Heart left ventricle (tissue), 16 donors: ENCODE measurements at regions not wholly inside any gene's neighbourhood (a gene's known extent, or its start where the extent isn't known, plus 50 kb on each side); places are given as distances from the start of the nearest gene placed in this dataset.

Experiments
- ATAC-seq, 4 donors: fragments of 200-7000 bp; cut with Tn5 transposase; one replicate each; pipeline ENCODE4 v1.9.1; 2020 to 2022; ENCODE audit warnings: moderate library complexity in 4 of 4, mild to moderate bottlenecking in 3 of 4, moderate number of reproducible peaks in 1 of 4
- DNase-seq, 5 donors: peaks; one replicate each; pipeline ENCODE4 v3.0.0-alpha.2; 2020
- H3K27ac ChIP-seq, 12 donors: fragments of 200-600 bp; sonication (generic) in 4 of 12; one replicate each; pipeline versions ENCODE4 v1.5.0 to v1.8.0; 2016 to 2022; ENCODE audit warnings: mild to moderate bottlenecking in 2 of 12
- H3K27me3 ChIP-seq, 9 donors: fragments of 200-600 bp; sonication (generic) in 2 of 9; one replicate each; pipeline versions ENCODE4 v1.5.1 to v1.8.0; 2016 to 2022; ENCODE audit warnings: mild to moderate bottlenecking in 3 of 9
- H3K36me3 ChIP-seq, 9 donors: fragments of 200-600 bp; sonication (generic) in 2 of 9; one replicate each; pipeline versions ENCODE4 v1.5.0 to v1.8.0; 2018 to 2022; ENCODE audit warnings: mild to moderate bottlenecking in 2 of 9
- H3K4me1 ChIP-seq, 12 donors: fragments of 200-600 bp; sonication (generic) in 4 of 12; one replicate each; pipeline versions ENCODE4 v1.5.0 to v1.8.0; 2016 to 2022; ENCODE audit warnings: mild to moderate bottlenecking in 3 of 12
- H3K4me3 ChIP-seq, 12 donors: fragments of 200-600 bp; sonication (generic) in 4 of 12; one replicate each; pipeline versions ENCODE4 v1.5.0 to v1.8.0; 2017 to 2022; ENCODE audit warnings: mild to moderate bottlenecking in 9 of 12, moderate library complexity in 4 of 12
- H3K9me3 ChIP-seq, 12 donors: fragments of 200-600 bp; sonication (generic) in 4 of 12; one replicate each; pipeline versions ENCODE4 v1.5.0 to v1.8.0; 2016 to 2022; ENCODE audit warnings: mild to moderate bottlenecking in 1 of 12
- CTCF ChIP-seq, 12 donors: fragments of 200-600 bp; sonication (generic) in 4 of 12; IDR thresholded peaks; one replicate each; pipeline versions ENCODE4 v1.5.0 to v1.8.0; 2018 to 2022; ENCODE audit warnings: antibody characterized with exemption in 12 of 12, mild to moderate bottlenecking in 5 of 12
- POLR2A ChIP-seq, 2 donors: fragments of 450-650 bp; IDR thresholded peaks; one replicate each; pipeline ENCODE4 v1.6.1; 2017; ENCODE audit warnings: antibody characterized with exemption in 2 of 2, mild to moderate bottlenecking in 2 of 2, moderate library complexity in 2 of 2
- whole genome bisulfite sequencing, 4 donors: extraction: QIAGEN DNeasy Blood & Tissue Kit in 2 of 4; methylation state at CpG; one replicate each; pipeline versions ENCODE4 v1.1.5 to v1.1.7; 2013 to 2018; 5-methylcytosine and 5-hydroxymethylcytosine counted together
- intact Hi-C, 10 donors: fragments of 100-400 bp; cut with DNase I; formaldehyde crosslinking; loops; one replicate each; pipeline versions ENCODE4 v1.11.1 to v1.14.2; 2022
- donor health status: ischemic (EF 13 %, LVEDD 7.1; RV severe dilation, severe dysfunction).
- donor health status: healthy with polysubstance abuse.
- donor health status: DM: no; HTN: yes; CAD: no.
- donor health status: DM: no; HTN: no; CAD: no.
- donor health status: ischemic (EF 25% LVEDD 6.9; RV normal size, moderate dysfunction).
- donor health status: ischemic (EF 25% LVEDD 5.7; RV mildly dilated, moderate dysfunction).
- donor health status: healthy.
- donor health status: DM: yes; HTN: yes; CAD: no.
- donor health status: ischemic (EF 35%, LVEDD 5.7; RV mildly dilated, moderate dysfunction).
- donor health status: nonischemic (EF 11% LVEDD 7.7; RV severe dilation, severe dysfunction).
- donor health status: DM: yes; HTN: yes; CAD: no.
- donor health status: PGD.
- donor health status: ischemic (EF 29% LVEDD 5.4; RV normal size, mild dysfunction).
- donor health status: nonischemic (EF 23%, LVEDD 6.1; RV moderate dilation, normal function).

DNA sequence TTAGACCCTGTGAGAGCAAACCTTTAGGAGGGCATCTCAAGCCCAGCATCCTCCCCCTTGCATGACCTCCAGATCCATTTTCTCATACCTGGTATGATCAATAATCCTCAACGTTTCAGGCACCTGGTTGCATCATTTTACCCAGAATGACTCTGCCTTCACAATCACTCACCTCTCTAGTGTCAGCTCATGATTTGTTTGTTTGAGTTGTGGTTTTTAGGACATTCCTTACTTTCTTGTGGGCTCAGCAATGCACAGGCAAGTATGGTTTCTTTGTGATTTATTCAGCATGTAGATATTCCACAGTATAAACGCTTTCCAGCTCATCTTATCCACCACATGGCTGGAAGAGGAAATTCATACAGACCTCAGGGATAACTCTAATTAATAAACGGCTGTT lies 93.6 kb upstream of the CPEB2 start:
- DNase-seq = no peak
- ATAC-seq = no peak
- no peaks in the 10 kb centered on the region for H3K27me3 ChIP-seq
- H3K27ac ChIP-seq = no peak overlapping the region
- intact Hi-C loops = no loop called here
- H3K36me3 ChIP-seq = no peaks in the 10 kb centered on the region
- TF ChIP-seq CTCF (IDR thresholded peaks at IDR 0.05) (no peak), POLR2A (IDR thresholded peaks at IDR 0.05) (no peak)
- H3K9me3 ChIP-seq = no peaks in the 10 kb centered on the region
- 67 to 83% (median 68%) methylated on average over 3 of the region's 3 CpGs for WGBS, 4 donors
- no peaks in the 10 kb centered on the region for H3K4me1 ChIP-seq
- no peak overlapping the region for H3K4me3 ChIP-seq

DNA sequence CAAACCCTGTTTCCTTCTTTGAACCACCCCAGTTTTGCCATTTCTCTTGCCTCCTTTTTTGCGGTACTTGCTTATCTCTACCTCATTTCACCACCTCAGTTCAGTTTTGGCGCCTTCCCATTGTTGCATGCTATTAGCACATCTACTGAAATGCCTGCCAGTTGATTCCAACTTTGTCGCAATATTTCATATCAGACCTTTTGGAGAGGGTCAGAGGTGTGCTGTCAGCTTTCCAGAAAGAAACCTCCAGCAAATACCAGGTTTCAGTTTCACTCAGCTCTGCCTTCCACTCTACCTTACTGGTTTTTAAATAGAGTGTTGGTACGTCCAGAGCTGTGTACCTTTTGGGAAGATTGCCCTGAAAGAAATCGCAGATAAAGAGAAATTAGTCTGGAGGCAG lies 91.9 kb upstream of the CPEB2 start:
- peak in 2 of 4 donors; percentile 54 to 59 for ATAC-seq
- TF ChIP-seq POLR2A (IDR thresholded peaks at IDR 0.05) = no peak
- no peak for TF ChIP-seq CTCF (IDR thresholded peaks at IDR 0.05)
- DNase-seq = no peak
- H3K4me1 ChIP-seq = no peaks in the 10 kb centered on the region
- H3K4me3 ChIP-seq = no peak overlapping the region
- 39 to 63% (median 43%) methylated on average over 5 of the region's 5 CpGs for WGBS, 4 donors
- no peak overlapping the region for H3K27ac ChIP-seq
- H3K36me3 ChIP-seq = no peaks in the 10 kb centered on the region
- H3K9me3 ChIP-seq = no peaks in the 10 kb centered on the region
- intact Hi-C loops = loop anchor here in 1 of 10 donors (5.0 kb wide), 1 partner anchor 33 kb away; no protein-coding TSS in a partner anchor
- H3K27me3 ChIP-seq = no peaks in the 10 kb centered on the region

- no peak overlapping the region for H3K27ac ChIP-seq
- no peaks in the 10 kb centered on the region for H3K9me3 ChIP-seq
- no peak overlapping the region for H3K4me3 ChIP-seq
- DNase-seq = no peak
- H3K36me3 ChIP-seq = no peaks in the 10 kb centered on the region
- H3K27me3 ChIP-seq = no peaks in the 10 kb centered on the region
- 74 to 85% (median 79%) methylated on average over 2 of the region's 2 CpGs for WGBS, 4 donors
- intact Hi-C loops = loop anchor here in 1 of 10 donors (5.0 kb wide), 1 partner anchor 35 kb away; no protein-coding TSS in a partner anchor
- no peak for ATAC-seq
- H3K4me1 ChIP-seq = peaks cover 0 to 10% (median 4%) of the 10 kb centered on the region in 12 donors
- TF ChIP-seq POLR2A (IDR thresholded peaks at IDR 0.05) (no peak), CTCF (IDR thresholded peaks at IDR 0.05) (no peak)
Measured at GRCh38 chr4:14912426-14912825, 89.9 kb upstream of the CPEB2 start.

GRCh38 chr4:14915018-14915417 lies 87.3 kb upstream of the CPEB2 start:
- intact Hi-C loops = loop anchor here in 2 of 10 donors (5.0 kb wide), 2 partner anchors 78 to 83 kb away; no protein-coding TSS in a partner anchor

More at GRCh38 chr4:14915018-14915417, 87.3 kb upstream of the CPEB2 start:
- Histone ChIP-seq H3K4me3 (no peak overlapping the region), H3K9me3 (no peaks in the 10 kb centered on the region), H3K27ac (peak overlapping the region in 1 of 12 donors; percentile 86), H3K36me3 (no peaks in the 10 kb centered on the region), H3K4me1 (peaks cover 0 to 12% (median 5%) of the 10 kb centered on the region in 12 donors), H3K27me3 (no peaks in the 10 kb centered on the region)
- no peak for ATAC-seq
- whole genome bisulfite sequencing, 4 donors = 25 to 53% (median 51%) methylated on average over 2 of the region's 2 CpGs
- DNase-seq = no peak
- no peak for TF ChIP-seq POLR2A (IDR thresholded peaks at IDR 0.05)
- no peak for TF ChIP-seq CTCF (IDR thresholded peaks at IDR 0.05)
